ENCODE measurements at regions not wholly inside any gene's neighbourhood (a gene's known extent, or its start where the extent isn't known, plus 50 kb on each side); places are given as distances from the start of the nearest gene placed in this dataset.

DNA sequence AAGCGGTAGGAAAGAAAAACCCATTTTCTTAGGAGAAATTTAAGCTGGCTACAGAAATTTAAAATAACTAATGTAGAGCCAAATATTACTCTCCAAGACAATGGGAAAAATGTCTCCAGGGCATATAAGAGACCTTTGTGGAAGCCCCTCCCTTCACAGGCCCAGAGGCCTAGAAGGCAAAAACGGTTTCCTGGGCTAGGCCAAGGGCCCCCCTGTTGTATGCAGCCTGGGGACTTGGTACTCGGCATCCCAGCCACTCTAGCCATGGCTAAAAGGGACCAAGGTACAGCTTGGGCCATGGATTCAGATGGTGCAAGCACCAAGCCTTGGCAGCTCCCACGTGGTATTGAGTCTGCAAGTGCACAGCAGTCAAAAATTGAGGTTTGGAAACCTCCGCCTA, 90.1 kb downstream of the CGGBP1 start:
- BruUV-seq (replicated peaks): no TSS peak
- Histone ChIP-seq H3K9me3 (ENCODE audit: control insufficient read depth, insufficient read depth, low read length) (no peaks in the 10 kb centered on the region), H2BK120ac (ENCODE audit: low read depth, low read length) (no peak overlapping the region), H2BK15ac (ENCODE audit: low read depth, low read length) (no peak overlapping the region), H3K56ac (ENCODE audit: extremely low read depth, insufficient read depth, low read length) (no peak overlapping the region), H2AFZ (replicated peaks; ENCODE audit: low read length, poor library complexity) (no peak overlapping the region), H4K8ac (ENCODE audit: low read depth in 2 of 2, low read length in 2 of 2) (no peak overlapping the region), H3K9ac (ENCODE audit: low read depth, low read length) (no peak overlapping the region), H2AK5ac (ENCODE audit: low read depth, low read length) (no peak overlapping the region), H3K4me3 (ENCODE audit: insufficient read depth, low read depth, low read length) (no peak overlapping the region), H4K91ac (ENCODE audit: insufficient read depth, low read depth, low read length) (no peak overlapping the region), H2BK20ac (ENCODE audit: low read depth, low read length) (no peak overlapping the region), H4K5ac (ENCODE audit: low read depth, low read length) (no peak overlapping the region), H3K4ac (ENCODE audit: low read depth, low read length) (no peak overlapping the region), H2BK5ac (ENCODE audit: low read depth, low read length, poor library complexity, severe bottlenecking) (no peak overlapping the region), H3K27me3 (ENCODE audit: control insufficient read depth, insufficient read depth, low read length) (no peaks in the 10 kb centered on the region), H3K9me1 (ENCODE audit: insufficient read depth, low read length) (no peaks in the 10 kb centered on the region), H4K20me1 (ENCODE audit: insufficient read depth, low read length) (no peaks in the 10 kb centered on the region), H2AK9ac (replicated peaks; ENCODE audit: low read depth, low read length, poor library complexity) (no peak overlapping the region), H3K4me1 (ENCODE audit: control insufficient read depth, insufficient read depth, low read length) (no peaks in the 10 kb centered on the region), H3K23ac (ENCODE audit: low read depth, low read length) (no peak overlapping the region), H3K4me2 (ENCODE audit: low read depth, low read length) (no peak overlapping the region), H3K18ac (ENCODE audit: low read depth, low read length) (no peak overlapping the region), H3K36me3 (ENCODE audit: control insufficient read depth, insufficient read depth, low read length) (no peaks in the 10 kb centered on the region), H3K14ac (replicated peaks; ENCODE audit: low read depth, low read length) (no peak overlapping the region), H3K27ac (ENCODE audit: insufficient read depth, low read length) (no peak overlapping the region), H3K79me1 (ENCODE audit: low read depth in 1 of 2, low read length in 2 of 2) (no peaks in the 10 kb centered on the region)
- no peak for DNase-seq
- in situ Hi-C loops (cut with MboI; ENCODE audit: low sequenced_read_pairs) (loop anchor here (25.0 kb wide), 1 partner anchor 1231 kb away; no protein-coding TSS in a partner anchor), dilution Hi-C loops (cut with HindIII; ENCODE audit: low sequenced_read_pairs, unreplicated experiment) (no loop called here), intact Hi-C loops (cut with micrococcal nuclease) (no loop called here)
- 37% methylated on average over 2 of the region's 5 CpGs; no CpG with 5 or more reads in 1 of the 2 experiments for WGBS, 2 experiments (ENCODE audit: extremely low coverage in 2 of 2, insufficient read length in 1 of 2)
- no peak for ATAC-seq (ENCODE audit: low read depth)
- POLR2A ChIA-PET (ENCODE audit: unreplicated experiment): no interaction called here
- CTCF ChIA-PET: no interaction called here
- TF ChIP-seq POLR2A (IDR thresholded peaks at IDR 0.05; ENCODE audit: low read depth, low read length) (no peak), SMC3 (IDR thresholded peaks at IDR 0.05; ENCODE audit: low read depth, low read length) (no peak), MAFK (IDR thresholded peaks at IDR 0.05; ENCODE audit: low read depth, low read length) (no peak), RCOR1 (IDR thresholded peaks at IDR 0.05; ENCODE audit: insufficient replicate concordance, low read length) (no peak), BHLHE40 (IDR thresholded peaks at IDR 0.05; ENCODE audit: low read depth, low read length) (no peak), RFX5 (IDR thresholded peaks at IDR 0.05; ENCODE audit: low read depth, low read length) (no peak), MAZ (IDR thresholded peaks at IDR 0.05; ENCODE audit: borderline replicate concordance, low read depth, low read length) (no peak), CEBPB (IDR thresholded peaks at IDR 0.05; ENCODE audit: low read depth, low read length) (no peak), NFE2L2 (IDR thresholded peaks at IDR 0.05; ENCODE audit: low read depth, low read length) (no peak), FOS (IDR thresholded peaks at IDR 0.05; ENCODE audit: low read depth, low read length) (no peak), CHD1 (IDR thresholded peaks at IDR 0.05; ENCODE audit: low read depth, low read length) (no peak), MXI1 (IDR thresholded peaks at IDR 0.05; ENCODE audit: borderline replicate concordance, low read depth, low read length) (no peak), RAD21 (IDR thresholded peaks at IDR 0.05; ENCODE audit: low read length) (no peak)
- TF ChIP-seq, protein P1, sequence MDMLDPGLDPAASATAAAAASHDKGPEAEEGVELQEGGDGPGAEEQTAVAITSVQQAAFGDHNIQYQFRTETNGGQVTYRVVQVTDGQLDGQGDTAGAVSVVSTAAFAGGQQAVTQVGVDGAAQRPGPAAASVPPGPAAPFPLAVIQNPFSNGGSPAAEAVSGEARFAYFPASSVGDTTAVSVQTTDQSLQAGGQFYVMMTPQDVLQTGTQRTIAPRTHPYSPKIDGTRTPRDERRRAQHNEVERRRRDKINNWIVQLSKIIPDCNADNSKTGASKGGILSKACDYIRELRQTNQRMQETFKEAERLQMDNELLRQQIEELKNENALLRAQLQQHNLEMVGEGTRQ (IDR thresholded peaks at IDR 0.05; ENCODE audit: low read depth, low read length): no peak
- TF ChIP-seq, protein P2, sequence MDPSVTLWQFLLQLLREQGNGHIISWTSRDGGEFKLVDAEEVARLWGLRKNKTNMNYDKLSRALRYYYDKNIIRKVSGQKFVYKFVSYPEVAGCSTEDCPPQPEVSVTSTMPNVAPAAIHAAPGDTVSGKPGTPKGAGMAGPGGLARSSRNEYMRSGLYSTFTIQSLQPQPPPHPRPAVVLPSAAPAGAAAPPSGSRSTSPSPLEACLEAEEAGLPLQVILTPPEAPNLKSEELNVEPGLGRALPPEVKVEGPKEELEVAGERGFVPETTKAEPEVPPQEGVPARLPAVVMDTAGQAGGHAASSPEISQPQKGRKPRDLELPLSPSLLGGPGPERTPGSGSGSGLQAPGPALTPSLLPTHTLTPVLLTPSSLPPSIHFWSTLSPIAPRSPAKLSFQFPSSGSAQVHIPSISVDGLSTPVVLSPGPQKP (IDR thresholded peaks at IDR 0.05; ENCODE audit: borderline replicate concordance, low read depth, low read length): no peak
- TF ChIP-seq, protein P3, sequence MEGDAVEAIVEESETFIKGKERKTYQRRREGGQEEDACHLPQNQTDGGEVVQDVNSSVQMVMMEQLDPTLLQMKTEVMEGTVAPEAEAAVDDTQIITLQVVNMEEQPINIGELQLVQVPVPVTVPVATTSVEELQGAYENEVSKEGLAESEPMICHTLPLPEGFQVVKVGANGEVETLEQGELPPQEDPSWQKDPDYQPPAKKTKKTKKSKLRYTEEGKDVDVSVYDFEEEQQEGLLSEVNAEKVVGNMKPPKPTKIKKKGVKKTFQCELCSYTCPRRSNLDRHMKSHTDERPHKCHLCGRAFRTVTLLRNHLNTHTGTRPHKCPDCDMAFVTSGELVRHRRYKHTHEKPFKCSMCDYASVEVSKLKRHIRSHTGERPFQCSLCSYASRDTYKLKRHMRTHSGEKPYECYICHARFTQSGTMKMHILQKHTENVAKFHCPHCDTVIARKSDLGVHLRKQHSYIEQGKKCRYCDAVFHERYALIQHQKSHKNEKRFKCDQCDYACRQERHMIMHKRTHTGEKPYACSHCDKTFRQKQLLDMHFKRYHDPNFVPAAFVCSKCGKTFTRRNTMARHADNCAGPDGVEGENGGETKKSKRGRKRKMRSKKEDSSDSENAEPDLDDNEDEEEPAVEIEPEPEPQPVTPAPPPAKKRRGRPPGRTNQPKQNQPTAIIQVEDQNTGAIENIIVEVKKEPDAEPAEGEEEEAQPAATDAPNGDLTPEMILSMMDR (conservative IDR thresholded peaks at IDR 0.05; ENCODE audit: low read depth, low read length): no peak

Measured in IMR-90 (cell line).